ENCODE measurements at regions not wholly inside any gene's neighbourhood (a gene's known extent, or its start where the extent isn't known, plus 50 kb on each side); places are given as distances from the start of the nearest gene placed in this dataset.

- Histone ChIP-seq H3K4me1 (ENCODE audit: low read length) (no peaks in the 10 kb centered on the region), H3K9me3 (replicated peaks; ENCODE audit: insufficient read depth, low read length) (no peaks in the 10 kb centered on the region), H3K9ac (ENCODE audit: low read length) (no peak overlapping the region), H3K4me2 (ENCODE audit: low read depth, low read length) (no peak overlapping the region), H3F3A (ENCODE audit: insufficient read depth, low read length) (no peaks in the 10 kb centered on the region), H3K36me3 (replicated peaks; ENCODE audit: insufficient read depth, low read length) (no peaks in the 10 kb centered on the region), H2AFZ (ENCODE audit: low read length) (no peak overlapping the region), H3K79me2 (ENCODE audit: low read length) (no peaks in the 10 kb centered on the region), H3K27ac (ENCODE audit: low read length) (no peak overlapping the region), H3K27me3 (replicated peaks; ENCODE audit: insufficient read depth, low read length) (no peaks in the 10 kb centered on the region), H3K9me2 (replicated peaks; ENCODE audit: insufficient read depth, low read length) (no peaks in the 10 kb centered on the region), H4K20me1 (ENCODE audit: insufficient read depth, low read length) (no peaks in the 10 kb centered on the region), H3K4me3 (ENCODE audit: low read length) (no peak overlapping the region)
- no peak for DNase-seq
- TF ChIP-seq EZH2phosphoT487 (IDR thresholded peaks at IDR 0.05; ENCODE audit: low read length) (no peak), EZH2 (optimal IDR thresholded peaks at IDR 0.05; ENCODE audit: low read depth, low read length) (no peak)
- TF ChIP-seq, protein P1, sequence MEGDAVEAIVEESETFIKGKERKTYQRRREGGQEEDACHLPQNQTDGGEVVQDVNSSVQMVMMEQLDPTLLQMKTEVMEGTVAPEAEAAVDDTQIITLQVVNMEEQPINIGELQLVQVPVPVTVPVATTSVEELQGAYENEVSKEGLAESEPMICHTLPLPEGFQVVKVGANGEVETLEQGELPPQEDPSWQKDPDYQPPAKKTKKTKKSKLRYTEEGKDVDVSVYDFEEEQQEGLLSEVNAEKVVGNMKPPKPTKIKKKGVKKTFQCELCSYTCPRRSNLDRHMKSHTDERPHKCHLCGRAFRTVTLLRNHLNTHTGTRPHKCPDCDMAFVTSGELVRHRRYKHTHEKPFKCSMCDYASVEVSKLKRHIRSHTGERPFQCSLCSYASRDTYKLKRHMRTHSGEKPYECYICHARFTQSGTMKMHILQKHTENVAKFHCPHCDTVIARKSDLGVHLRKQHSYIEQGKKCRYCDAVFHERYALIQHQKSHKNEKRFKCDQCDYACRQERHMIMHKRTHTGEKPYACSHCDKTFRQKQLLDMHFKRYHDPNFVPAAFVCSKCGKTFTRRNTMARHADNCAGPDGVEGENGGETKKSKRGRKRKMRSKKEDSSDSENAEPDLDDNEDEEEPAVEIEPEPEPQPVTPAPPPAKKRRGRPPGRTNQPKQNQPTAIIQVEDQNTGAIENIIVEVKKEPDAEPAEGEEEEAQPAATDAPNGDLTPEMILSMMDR (IDR thresholded peaks at IDR 0.05; ENCODE audit: low read length) = no peak
Measured at GRCh38 chr4:160373911-160374310, 1271.0 kb downstream of the RAPGEF2 start.

DNA sequence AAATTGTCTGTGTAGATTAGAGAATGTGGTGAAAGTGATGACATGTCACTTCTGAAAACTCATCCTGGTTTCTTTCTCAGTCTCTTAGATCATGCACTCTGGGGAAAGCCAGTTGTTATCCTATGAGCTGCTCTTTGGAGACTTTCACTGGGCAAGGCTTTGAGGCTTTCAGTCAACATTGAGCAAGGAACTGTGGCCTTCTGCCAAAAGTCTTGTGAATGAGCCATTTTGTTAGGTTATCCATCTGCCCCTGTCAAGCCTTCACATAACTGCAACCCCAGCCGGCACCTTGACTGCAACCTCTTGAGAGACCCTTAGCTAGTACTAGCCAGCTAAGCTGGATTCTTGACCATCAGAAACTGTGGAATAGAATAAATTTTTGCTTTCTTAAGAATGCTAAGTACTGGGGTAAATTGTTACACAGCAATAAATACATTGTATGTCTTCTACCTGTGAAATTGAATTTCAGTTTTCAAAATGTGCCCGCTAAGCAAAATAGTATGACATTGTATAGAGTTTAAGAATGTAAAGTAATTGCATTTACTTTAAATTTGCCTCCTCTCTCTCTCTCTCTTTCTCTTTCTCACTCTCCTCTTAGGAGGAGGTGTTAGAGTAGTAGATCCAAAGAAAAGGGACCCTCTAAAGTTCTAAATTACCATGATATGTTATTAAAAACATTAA is 1273.0 kb downstream of the RAPGEF2 start:
- TF ChIP-seq EZH2phosphoT487 (IDR thresholded peaks at IDR 0.05; ENCODE audit: low read length) (no peak), EZH2 (optimal IDR thresholded peaks at IDR 0.05; ENCODE audit: low read depth, low read length) (no peak)
- TF ChIP-seq, protein P1 (IDR thresholded peaks at IDR 0.05; ENCODE audit: low read length) = no peak
- no peaks in the 10 kb centered on the region for H3F3A ChIP-seq (ENCODE audit: insufficient read depth, low read length)

GRCh38 chr4:160386846-160387245 is 1284.0 kb downstream of the RAPGEF2 start:
- Histone ChIP-seq H3K4me3 (ENCODE audit: low read length) (no peak overlapping the region), H2AFZ (ENCODE audit: low read length) (peak overlapping the region; percentile 27; the same call in 1 of the 2 replicates), H3K36me3 (replicated peaks; ENCODE audit: insufficient read depth, low read length) (no peaks in the 10 kb centered on the region), H4K20me1 (ENCODE audit: insufficient read depth, low read length) (no peaks in the 10 kb centered on the region), H3K4me2 (ENCODE audit: low read depth, low read length) (0 out of 2 replicates have a peak overlapping the region, but pooled peaks have one; percentile 1), H3K27ac (ENCODE audit: low read length) (no peak overlapping the region), H3K9me3 (replicated peaks; ENCODE audit: insufficient read depth, low read length) (no peaks in the 10 kb centered on the region), H3K9me2 (replicated peaks; ENCODE audit: insufficient read depth, low read length) (no peaks in the 10 kb centered on the region), H3K27me3 (replicated peaks; ENCODE audit: insufficient read depth, low read length) (no peaks in the 10 kb centered on the region), H3K4me1 (ENCODE audit: low read length) (no peaks in the 10 kb centered on the region), H3F3A (ENCODE audit: insufficient read depth, low read length) (no peaks in the 10 kb centered on the region), H3K79me2 (ENCODE audit: low read length) (no peaks in the 10 kb centered on the region), H3K9ac (ENCODE audit: low read length) (no peak overlapping the region)
- TF ChIP-seq EZH2phosphoT487 (IDR thresholded peaks at IDR 0.05; ENCODE audit: low read length) = no peak
- no peak for TF ChIP-seq EZH2 (optimal IDR thresholded peaks at IDR 0.05; ENCODE audit: low read depth, low read length)
- TF ChIP-seq, protein P1 (IDR thresholded peaks at IDR 0.05; ENCODE audit: low read length) = no peak
- DNase-seq = no peak

More for the DNA sequence above, 1273.0 kb downstream of the RAPGEF2 start:
- DNase-seq = no peak
- H3K9ac ChIP-seq (ENCODE audit: low read length) = no peak overlapping the region
- no peaks in the 10 kb centered on the region for H3K9me2 ChIP-seq (replicated peaks; ENCODE audit: insufficient read depth, low read length)
- H2AFZ ChIP-seq (ENCODE audit: low read length) = no peak overlapping the region
- no peaks in the 10 kb centered on the region for H4K20me1 ChIP-seq (ENCODE audit: insufficient read depth, low read length)
- H3K79me2 ChIP-seq (ENCODE audit: low read length) = no peaks in the 10 kb centered on the region
- no peaks in the 10 kb centered on the region for H3K36me3 ChIP-seq (replicated peaks; ENCODE audit: insufficient read depth, low read length)
- no peaks in the 10 kb centered on the region for H3K9me3 ChIP-seq (replicated peaks; ENCODE audit: insufficient read depth, low read length)
- H3K27me3 ChIP-seq (replicated peaks; ENCODE audit: insufficient read depth, low read length) = no peaks in the 10 kb centered on the region
- no peak overlapping the region for H3K4me2 ChIP-seq (ENCODE audit: low read depth, low read length)
- H3K4me1 ChIP-seq (ENCODE audit: low read length) = no peaks in the 10 kb centered on the region
- no peak overlapping the region for H3K27ac ChIP-seq (ENCODE audit: low read length)
- H3K4me3 ChIP-seq (ENCODE audit: low read length) = no peak overlapping the region

All from MM.1S (cell line).